ENCODE measurements at regions not wholly inside any gene's neighbourhood (a gene's known extent, or its start where the extent isn't known, plus 50 kb on each side); places are given as distances from the start of the nearest gene placed in this dataset.

DNA sequence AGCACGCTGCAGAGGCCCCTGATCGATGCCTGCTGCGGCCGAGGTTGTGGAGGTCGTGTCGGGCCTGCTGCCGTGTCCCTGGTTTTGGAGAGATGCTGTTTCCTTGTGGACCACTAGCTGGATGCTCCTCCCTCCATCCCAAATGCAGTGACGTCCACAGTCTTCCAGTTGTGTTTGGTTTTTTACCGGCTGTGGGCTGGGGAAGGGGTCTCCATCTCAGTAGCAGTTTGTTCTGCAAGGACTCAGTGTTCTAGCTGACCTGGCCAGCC, 143.0 kb upstream of the SHH start:
- no CpG with 5 or more reads among the region's 9 CpGs for WGBS, 2 experiments (ENCODE audit: extremely low coverage in 2 of 2, insufficient read length in 1 of 2)
- Histone ChIP-seq H3K79me1 (ENCODE audit: low read depth in 1 of 2, low read length in 2 of 2) (no peaks in the 10 kb centered on the region), H3K4ac (ENCODE audit: low read depth, low read length) (no peak overlapping the region), H3K4me2 (ENCODE audit: low read depth, low read length) (no peak overlapping the region), H2AFZ (replicated peaks; ENCODE audit: low read length, poor library complexity) (no peak overlapping the region), H3K23ac (ENCODE audit: low read depth, low read length) (no peak overlapping the region), H2AK9ac (replicated peaks; ENCODE audit: low read depth, low read length, poor library complexity) (no peak overlapping the region), H2BK120ac (ENCODE audit: low read depth, low read length) (no peak overlapping the region), H3K18ac (ENCODE audit: low read depth, low read length) (no peak overlapping the region), H3K9me3 (ENCODE audit: control insufficient read depth, insufficient read depth, low read length) (peaks cover 19% of the 10 kb centered on the region; the same call in 1 of the 2 replicates), H4K8ac (ENCODE audit: low read depth in 2 of 2, low read length in 2 of 2) (no peak overlapping the region), H3K14ac (replicated peaks; ENCODE audit: low read depth, low read length) (no peak overlapping the region), H3K4me3 (ENCODE audit: insufficient read depth, low read depth, low read length) (no peak overlapping the region), H4K91ac (ENCODE audit: insufficient read depth, low read depth, low read length) (no peak overlapping the region), H2AK5ac (ENCODE audit: low read depth, low read length) (no peak overlapping the region), H4K5ac (ENCODE audit: low read depth, low read length) (no peak overlapping the region), H4K20me1 (ENCODE audit: insufficient read depth, low read length) (no peaks in the 10 kb centered on the region), H3K4me1 (ENCODE audit: control insufficient read depth, insufficient read depth, low read length) (peaks cover 4% of the 10 kb centered on the region), H3K9me1 (ENCODE audit: insufficient read depth, low read length) (no peaks in the 10 kb centered on the region), H3K9ac (ENCODE audit: low read depth, low read length) (no peak overlapping the region), H3K27ac (ENCODE audit: insufficient read depth, low read length) (no peak overlapping the region), H2BK5ac (ENCODE audit: low read depth, low read length, poor library complexity, severe bottlenecking) (no peak overlapping the region), H2BK20ac (ENCODE audit: low read depth, low read length) (no peak overlapping the region), H3K56ac (ENCODE audit: extremely low read depth, insufficient read depth, low read length) (no peak overlapping the region), H2BK15ac (ENCODE audit: low read depth, low read length) (no peak overlapping the region), H3K36me3 (ENCODE audit: control insufficient read depth, insufficient read depth, low read length) (no peaks in the 10 kb centered on the region), H3K27me3 (ENCODE audit: control insufficient read depth, insufficient read depth, low read length) (no peaks in the 10 kb centered on the region)
- CTCF ChIA-PET: no interaction called here
- DNase-seq: no peak
- intact Hi-C loops (cut with micrococcal nuclease) (no loop called here), in situ Hi-C loops (cut with MboI; ENCODE audit: low sequenced_read_pairs) (no loop called here), dilution Hi-C loops (cut with HindIII; ENCODE audit: low sequenced_read_pairs, unreplicated experiment) (no loop called here)
- no peak for ATAC-seq (ENCODE audit: low read depth)
- no TSS peak for BruUV-seq (replicated peaks)
- no peak for TF ChIP-seq CEBPB (IDR thresholded peaks at IDR 0.05; ENCODE audit: low read depth, low read length)
- TF ChIP-seq, protein P1, sequence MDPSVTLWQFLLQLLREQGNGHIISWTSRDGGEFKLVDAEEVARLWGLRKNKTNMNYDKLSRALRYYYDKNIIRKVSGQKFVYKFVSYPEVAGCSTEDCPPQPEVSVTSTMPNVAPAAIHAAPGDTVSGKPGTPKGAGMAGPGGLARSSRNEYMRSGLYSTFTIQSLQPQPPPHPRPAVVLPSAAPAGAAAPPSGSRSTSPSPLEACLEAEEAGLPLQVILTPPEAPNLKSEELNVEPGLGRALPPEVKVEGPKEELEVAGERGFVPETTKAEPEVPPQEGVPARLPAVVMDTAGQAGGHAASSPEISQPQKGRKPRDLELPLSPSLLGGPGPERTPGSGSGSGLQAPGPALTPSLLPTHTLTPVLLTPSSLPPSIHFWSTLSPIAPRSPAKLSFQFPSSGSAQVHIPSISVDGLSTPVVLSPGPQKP (IDR thresholded peaks at IDR 0.05; ENCODE audit: borderline replicate concordance, low read depth, low read length): no peak
- no peak for TF ChIP-seq SMC3 (IDR thresholded peaks at IDR 0.05; ENCODE audit: low read depth, low read length)
- TF ChIP-seq, protein P2, sequence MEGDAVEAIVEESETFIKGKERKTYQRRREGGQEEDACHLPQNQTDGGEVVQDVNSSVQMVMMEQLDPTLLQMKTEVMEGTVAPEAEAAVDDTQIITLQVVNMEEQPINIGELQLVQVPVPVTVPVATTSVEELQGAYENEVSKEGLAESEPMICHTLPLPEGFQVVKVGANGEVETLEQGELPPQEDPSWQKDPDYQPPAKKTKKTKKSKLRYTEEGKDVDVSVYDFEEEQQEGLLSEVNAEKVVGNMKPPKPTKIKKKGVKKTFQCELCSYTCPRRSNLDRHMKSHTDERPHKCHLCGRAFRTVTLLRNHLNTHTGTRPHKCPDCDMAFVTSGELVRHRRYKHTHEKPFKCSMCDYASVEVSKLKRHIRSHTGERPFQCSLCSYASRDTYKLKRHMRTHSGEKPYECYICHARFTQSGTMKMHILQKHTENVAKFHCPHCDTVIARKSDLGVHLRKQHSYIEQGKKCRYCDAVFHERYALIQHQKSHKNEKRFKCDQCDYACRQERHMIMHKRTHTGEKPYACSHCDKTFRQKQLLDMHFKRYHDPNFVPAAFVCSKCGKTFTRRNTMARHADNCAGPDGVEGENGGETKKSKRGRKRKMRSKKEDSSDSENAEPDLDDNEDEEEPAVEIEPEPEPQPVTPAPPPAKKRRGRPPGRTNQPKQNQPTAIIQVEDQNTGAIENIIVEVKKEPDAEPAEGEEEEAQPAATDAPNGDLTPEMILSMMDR (conservative IDR thresholded peaks at IDR 0.05; ENCODE audit: low read depth, low read length): no peak
- no peak for TF ChIP-seq RFX5 (IDR thresholded peaks at IDR 0.05; ENCODE audit: low read depth, low read length)
- no peak for TF ChIP-seq CHD1 (IDR thresholded peaks at IDR 0.05; ENCODE audit: low read depth, low read length)
- TF ChIP-seq, protein P3, sequence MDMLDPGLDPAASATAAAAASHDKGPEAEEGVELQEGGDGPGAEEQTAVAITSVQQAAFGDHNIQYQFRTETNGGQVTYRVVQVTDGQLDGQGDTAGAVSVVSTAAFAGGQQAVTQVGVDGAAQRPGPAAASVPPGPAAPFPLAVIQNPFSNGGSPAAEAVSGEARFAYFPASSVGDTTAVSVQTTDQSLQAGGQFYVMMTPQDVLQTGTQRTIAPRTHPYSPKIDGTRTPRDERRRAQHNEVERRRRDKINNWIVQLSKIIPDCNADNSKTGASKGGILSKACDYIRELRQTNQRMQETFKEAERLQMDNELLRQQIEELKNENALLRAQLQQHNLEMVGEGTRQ (IDR thresholded peaks at IDR 0.05; ENCODE audit: low read depth, low read length): no peak
- no peak for TF ChIP-seq MAFK (IDR thresholded peaks at IDR 0.05; ENCODE audit: low read depth, low read length)
- POLR2A ChIA-PET (ENCODE audit: unreplicated experiment): no interaction called here
